ENCODE measurements at regions not wholly inside any gene's neighbourhood (a gene's known extent, or its start where the extent isn't known, plus 50 kb on each side); places are given as distances from the start of the nearest gene placed in this dataset.
"Not testable (repeated sequence)": the region's sequence is repeated elsewhere in the genome, so short reads cannot be mapped to it uniquely, and the experiment has no call there.

DNA sequence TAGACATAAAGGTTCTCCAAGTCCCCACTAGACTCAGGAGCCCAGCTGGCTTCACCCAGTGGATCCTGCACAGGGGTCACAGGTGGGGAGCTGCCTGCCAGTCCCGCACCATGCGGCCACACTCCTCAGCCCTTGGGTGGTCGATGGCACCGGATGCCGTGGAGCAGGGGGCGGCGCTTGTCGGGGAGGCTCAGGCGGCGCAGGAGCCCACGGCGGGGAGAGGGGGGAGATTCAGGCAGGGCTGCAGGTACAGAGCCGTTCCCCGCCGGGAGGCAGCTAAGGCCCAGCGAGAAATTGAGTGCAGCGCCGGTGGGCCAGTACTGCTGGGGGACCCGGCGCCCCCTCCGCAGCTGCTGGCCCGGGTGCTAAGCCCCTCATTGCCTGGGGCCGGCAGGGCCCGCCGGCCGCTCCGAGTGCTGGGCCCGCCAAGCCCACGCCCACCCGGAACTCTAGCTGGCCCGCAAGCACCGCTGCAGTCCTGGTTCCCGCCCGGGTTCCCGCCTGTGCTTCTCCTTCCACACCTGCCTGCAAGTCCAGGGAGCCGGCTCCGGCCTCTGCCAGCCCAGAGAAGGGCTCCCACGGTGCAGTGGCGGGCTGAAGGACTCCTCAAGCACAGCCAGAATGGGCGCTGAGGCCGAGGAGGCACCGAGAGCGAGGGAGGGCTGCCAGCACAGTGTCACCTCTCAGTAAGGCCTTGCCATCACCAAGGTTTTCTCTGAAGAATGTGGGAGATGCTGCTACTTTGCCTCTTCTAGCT lies 58.4 kb upstream of the PPP1R12A start:
- ChIA-PET POLR2A (no interaction called here), CTCF (no interaction called here)
- no peak for DNase-seq (ENCODE audit: unreplicated experiment)
- no TSS peak for BruUV-seq (replicated peaks)
- TF ChIP-seq CTCF (IDR thresholded peaks at IDR 0.05; ENCODE audit: unreplicated experiment), result no peak
- intact Hi-C loops (cut with micrococcal nuclease), result no loop called here
- Mint-ChIP-seq H3K4me1 (ENCODE audit: insufficient read depth, unreplicated experiment) (no peaks in the 10 kb centered on the region), H3K27ac (ENCODE audit: low read depth, unreplicated experiment) (no peak overlapping the region), H3K4me3 (ENCODE audit: unreplicated experiment) (no peak overlapping the region), H3K27me3 (ENCODE audit: insufficient read depth, unreplicated experiment) (no peaks in the 10 kb centered on the region), H3K36me3 (ENCODE audit: insufficient read depth, unreplicated experiment) (no peaks in the 10 kb centered on the region), H3K9me3 (ENCODE audit: unreplicated experiment) (no peaks in the 10 kb centered on the region)

DNA sequence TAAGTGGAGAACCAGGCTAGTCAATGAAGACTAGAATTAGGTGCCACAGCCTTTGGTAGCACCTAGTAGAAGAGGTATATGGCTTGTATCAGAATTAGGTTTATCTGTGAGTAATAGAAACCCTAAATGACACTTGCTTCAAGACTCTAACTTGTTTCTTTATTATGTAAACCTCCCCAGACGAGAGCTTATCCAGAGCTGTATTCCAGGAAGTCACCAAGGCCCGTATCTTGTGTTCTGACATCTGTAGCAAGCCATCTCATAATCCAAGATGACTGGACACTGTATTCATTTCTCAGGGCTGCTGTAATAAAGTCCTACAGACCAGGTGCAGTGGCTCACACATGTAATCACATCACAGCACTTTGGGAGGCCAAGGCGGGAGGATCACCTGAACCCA lies 56.7 kb upstream of the PPP1R12A start:
- Mint-ChIP-seq H3K36me3 (ENCODE audit: insufficient read depth, unreplicated experiment) (no peaks in the 10 kb centered on the region), H3K27ac (ENCODE audit: low read depth, unreplicated experiment) (no peak overlapping the region), H3K27me3 (ENCODE audit: insufficient read depth, unreplicated experiment) (no peaks in the 10 kb centered on the region), H3K4me3 (ENCODE audit: unreplicated experiment) (no peak overlapping the region), H3K4me1 (ENCODE audit: insufficient read depth, unreplicated experiment) (no peaks in the 10 kb centered on the region), H3K9me3 (ENCODE audit: unreplicated experiment) (no peaks in the 10 kb centered on the region)
- intact Hi-C loops (cut with micrococcal nuclease), result no loop called here
- TF ChIP-seq CTCF (IDR thresholded peaks at IDR 0.05; ENCODE audit: unreplicated experiment), result no peak
- no TSS peak for BruUV-seq (replicated peaks)
- no peak for DNase-seq (ENCODE audit: unreplicated experiment)
- POLR2A ChIA-PET, result no interaction called here
- CTCF ChIA-PET, result no interaction called here

DNA sequence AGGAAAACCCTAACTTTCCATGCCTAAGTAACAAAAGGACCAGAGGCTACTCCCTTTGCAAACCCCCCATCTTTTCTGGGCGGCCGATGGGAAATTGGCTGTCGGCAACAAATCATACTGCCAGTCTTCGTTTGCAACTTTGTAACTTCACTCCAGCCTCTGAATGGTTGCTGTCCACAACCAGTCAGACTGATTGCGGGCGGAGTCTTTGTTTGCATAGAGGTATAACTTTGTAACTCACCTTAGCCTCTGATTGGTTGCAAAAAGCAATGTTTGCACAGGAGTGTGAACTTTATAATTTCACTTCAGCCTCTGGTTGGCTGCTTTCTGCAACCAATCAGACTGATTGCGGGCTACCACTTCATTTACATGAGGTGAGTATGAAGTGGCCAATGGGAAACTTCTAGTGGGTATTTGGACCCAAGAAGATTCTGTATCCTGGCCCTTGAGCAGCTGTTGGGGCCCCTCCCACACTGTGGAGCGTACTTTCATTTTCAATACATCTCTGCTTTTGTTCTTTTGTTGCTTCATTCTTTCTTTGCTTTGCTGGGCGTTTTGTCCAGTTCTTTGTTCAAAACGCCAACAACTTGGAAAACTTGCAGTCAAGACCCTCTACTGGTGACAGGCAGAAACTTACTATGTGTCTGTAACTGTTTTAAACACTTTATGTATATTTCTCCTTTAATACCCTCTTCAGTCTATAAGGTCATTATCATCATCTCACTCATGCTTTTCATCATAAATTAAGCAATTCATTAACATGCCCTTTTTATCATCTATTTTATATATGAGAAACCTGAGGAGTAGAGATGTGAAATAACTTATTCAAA lies 55.8 kb upstream of the PPP1R12A start:
- POLR2A ChIA-PET; H3K9me3 Mint-ChIP-seq (ENCODE audit: unreplicated experiment); DNase-seq (ENCODE audit: unreplicated experiment); H3K36me3 Mint-ChIP-seq (ENCODE audit: insufficient read depth, unreplicated experiment); H3K27me3 Mint-ChIP-seq (ENCODE audit: insufficient read depth, unreplicated experiment); intact Hi-C loops (cut with micrococcal nuclease); H3K4me1 Mint-ChIP-seq (ENCODE audit: insufficient read depth, unreplicated experiment); H3K27ac Mint-ChIP-seq (ENCODE audit: low read depth, unreplicated experiment); H3K4me3 Mint-ChIP-seq (ENCODE audit: unreplicated experiment); BruUV-seq (replicated peaks); CTCF ChIA-PET: not testable (repeated sequence)

- Mint-ChIP-seq H3K36me3 (ENCODE audit: insufficient read depth, unreplicated experiment) (no peaks in the 10 kb centered on the region), H3K27ac (ENCODE audit: low read depth, unreplicated experiment) (no peak overlapping the region), H3K4me3 (ENCODE audit: unreplicated experiment) (no peak overlapping the region), H3K4me1 (ENCODE audit: insufficient read depth, unreplicated experiment) (peaks cover 13% of the 10 kb centered on the region), H3K27me3 (ENCODE audit: insufficient read depth, unreplicated experiment) (no peaks in the 10 kb centered on the region), H3K9me3 (ENCODE audit: unreplicated experiment) (no peaks in the 10 kb centered on the region)
- TF ChIP-seq CTCF (IDR thresholded peaks at IDR 0.05; ENCODE audit: unreplicated experiment), result no peak
- no peak for DNase-seq (ENCODE audit: unreplicated experiment)
- no TSS peak for BruUV-seq (replicated peaks)
- CTCF ChIA-PET, result interaction anchor here (1.2 kb wide), 1 partner anchor 19 kb away, joined by 3 read pairs; no protein-coding TSS in a partner anchor
- POLR2A ChIA-PET, result no interaction called here
- intact Hi-C loops (cut with micrococcal nuclease), result no loop called here
Observed at GRCh38 chr12:79988368-79988767, 53.5 kb upstream of the PPP1R12A start.
